ENCODE measurements at regions not wholly inside any gene's neighbourhood (a gene's known extent, or its start where the extent isn't known, plus 50 kb on each side); places are given as distances from the start of the nearest gene placed in this dataset.

- POLR2A ChIA-PET = interaction anchor here (1.1 kb wide), 1 partner anchor 21 kb away, joined by 4 read pairs; no protein-coding TSS in a partner anchor
- Mint-ChIP-seq H3K4me3 (ENCODE audit: unreplicated experiment) (no peak overlapping the region), H3K9me3 (ENCODE audit: unreplicated experiment) (no peaks in the 10 kb centered on the region), H3K27me3 (ENCODE audit: insufficient read depth, unreplicated experiment) (no peaks in the 10 kb centered on the region), H3K36me3 (ENCODE audit: insufficient read depth, unreplicated experiment) (no peaks in the 10 kb centered on the region), H3K27ac (ENCODE audit: low read depth, unreplicated experiment) (peak overlapping the region; percentile 79), H3K4me1 (ENCODE audit: insufficient read depth, unreplicated experiment) (peaks cover 34% of the 10 kb centered on the region)
- BruUV-seq (replicated peaks) = no TSS peak
- DNase-seq (ENCODE audit: unreplicated experiment) = no peak
- TF ChIP-seq CTCF (IDR thresholded peaks at IDR 0.05; ENCODE audit: unreplicated experiment) = no peak
- intact Hi-C loops (cut with micrococcal nuclease) = no loop called here
- CTCF ChIA-PET = interaction anchor here (0.5 to 1.2 kb wide), 2 partner anchors 13 to 94 kb away, joined by 3 to 4 read pairs; no protein-coding TSS in a partner anchor
Measured at GRCh38 chr5:115456056-115456455, 88.5 kb downstream of the FEM1C start.

GRCh38 chr5:115455301-115455707 lies 89.3 kb downstream of the FEM1C start:
- POLR2A ChIA-PET = interaction anchor here (1.1 kb wide), 1 partner anchor 20 kb away, joined by 4 read pairs; no protein-coding TSS in a partner anchor
- Mint-ChIP-seq H3K36me3 (ENCODE audit: insufficient read depth, unreplicated experiment) (no peaks in the 10 kb centered on the region), H3K27me3 (ENCODE audit: insufficient read depth, unreplicated experiment) (no peaks in the 10 kb centered on the region), H3K4me3 (ENCODE audit: unreplicated experiment) (no peak overlapping the region), H3K27ac (ENCODE audit: low read depth, unreplicated experiment) (peak overlapping the region; percentile 79), H3K9me3 (ENCODE audit: unreplicated experiment) (no peaks in the 10 kb centered on the region), H3K4me1 (ENCODE audit: insufficient read depth, unreplicated experiment) (peaks cover 42% of the 10 kb centered on the region)
- intact Hi-C loops (cut with micrococcal nuclease) = no loop called here
- no TSS peak for BruUV-seq (replicated peaks)
- TF ChIP-seq CTCF (IDR thresholded peaks at IDR 0.05; ENCODE audit: unreplicated experiment) = no peak
- CTCF ChIA-PET = interaction anchor here (0.5 kb wide), 1 partner anchor 93 kb away, joined by 4 read pairs; no protein-coding TSS in a partner anchor
- DNase-seq (ENCODE audit: unreplicated experiment) = peak; percentile 63

DNA sequence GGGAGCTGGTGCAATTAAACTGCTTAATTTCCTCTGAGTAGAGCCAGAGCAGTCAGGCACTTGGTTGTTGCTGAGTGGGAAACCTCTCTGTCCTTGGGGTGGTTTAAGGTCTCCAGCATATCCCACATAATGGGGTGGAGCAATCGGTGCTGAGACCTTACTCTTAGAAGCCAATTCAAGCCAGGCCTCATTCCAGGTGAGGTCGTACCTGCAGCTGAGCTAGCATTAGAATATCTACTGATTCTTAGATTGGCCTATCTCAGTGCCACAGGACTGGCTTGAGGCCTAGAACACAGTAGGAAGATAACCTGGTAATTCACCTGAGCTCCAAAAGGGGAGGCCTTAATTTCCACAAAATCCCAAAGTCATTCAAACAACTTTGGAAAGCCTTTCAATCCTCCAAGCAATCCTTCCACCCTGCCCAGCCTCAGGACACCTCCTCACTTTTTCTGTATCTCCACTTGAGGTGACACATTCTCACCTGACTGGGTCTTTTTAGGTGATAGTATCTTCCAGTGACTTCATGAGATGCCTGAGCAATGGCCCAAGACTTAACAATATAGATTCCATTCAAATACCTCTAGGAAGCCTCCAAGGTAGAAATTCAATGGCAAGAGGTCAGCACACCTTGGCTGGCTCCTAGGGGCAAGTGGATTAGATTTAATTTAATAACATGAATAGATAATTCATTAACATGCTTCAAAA lies 91.0 kb downstream of the FEM1C start:
- Mint-ChIP-seq H3K27ac (ENCODE audit: low read depth, unreplicated experiment) (no peak overlapping the region), H3K4me3 (ENCODE audit: unreplicated experiment) (no peak overlapping the region), H3K27me3 (ENCODE audit: insufficient read depth, unreplicated experiment) (no peaks in the 10 kb centered on the region), H3K9me3 (ENCODE audit: unreplicated experiment) (no peaks in the 10 kb centered on the region), H3K4me1 (ENCODE audit: insufficient read depth, unreplicated experiment) (peaks cover 44% of the 10 kb centered on the region), H3K36me3 (ENCODE audit: insufficient read depth, unreplicated experiment) (no peaks in the 10 kb centered on the region)
- no peak for DNase-seq (ENCODE audit: unreplicated experiment)
- intact Hi-C loops (cut with micrococcal nuclease) = no loop called here
- POLR2A ChIA-PET = interaction anchor here (1.3 kb wide), 1 partner anchor 18 kb away, joined by 3 read pairs; no protein-coding TSS in a partner anchor
- BruUV-seq (replicated peaks) = no TSS peak
- CTCF ChIA-PET = interaction anchor here (1.0 kb wide), 1 partner anchor 121 kb away, joined by 3 read pairs; no protein-coding TSS in a partner anchor
- TF ChIP-seq CTCF (IDR thresholded peaks at IDR 0.05; ENCODE audit: unreplicated experiment) = no peak

- no peak for TF ChIP-seq CTCF (IDR thresholded peaks at IDR 0.05; ENCODE audit: unreplicated experiment)
- BruUV-seq (replicated peaks) = no TSS peak
- H3K36me3 Mint-ChIP-seq (ENCODE audit: insufficient read depth, unreplicated experiment) = no peaks in the 10 kb centered on the region
- peaks cover 44% of the 10 kb centered on the region for H3K4me1 Mint-ChIP-seq (ENCODE audit: insufficient read depth, unreplicated experiment)
- CTCF ChIA-PET = no interaction called here
- H3K27ac Mint-ChIP-seq (ENCODE audit: low read depth, unreplicated experiment) = no peak overlapping the region
- POLR2A ChIA-PET = interaction anchor here (1.3 to 3.0 kb wide), 2 partner anchors 8 to 17 kb away, joined by 3 to 12 read pairs; no protein-coding TSS in a partner anchor
- H3K9me3 Mint-ChIP-seq (ENCODE audit: unreplicated experiment) = no peaks in the 10 kb centered on the region
- no peak overlapping the region for H3K4me3 Mint-ChIP-seq (ENCODE audit: unreplicated experiment)
- H3K27me3 Mint-ChIP-seq (ENCODE audit: insufficient read depth, unreplicated experiment) = no peaks in the 10 kb centered on the region
- no peak for DNase-seq (ENCODE audit: unreplicated experiment)
- intact Hi-C loops (cut with micrococcal nuclease) = no loop called here
Measured at GRCh38 chr5:115452536-115453235, 91.9 kb downstream of the FEM1C start.
